ENCODE measurements at regions not wholly inside any gene's neighbourhood (a gene's known extent, or its start where the extent isn't known, plus 50 kb on each side); places are given as distances from the start of the nearest gene placed in this dataset.

DNA sequence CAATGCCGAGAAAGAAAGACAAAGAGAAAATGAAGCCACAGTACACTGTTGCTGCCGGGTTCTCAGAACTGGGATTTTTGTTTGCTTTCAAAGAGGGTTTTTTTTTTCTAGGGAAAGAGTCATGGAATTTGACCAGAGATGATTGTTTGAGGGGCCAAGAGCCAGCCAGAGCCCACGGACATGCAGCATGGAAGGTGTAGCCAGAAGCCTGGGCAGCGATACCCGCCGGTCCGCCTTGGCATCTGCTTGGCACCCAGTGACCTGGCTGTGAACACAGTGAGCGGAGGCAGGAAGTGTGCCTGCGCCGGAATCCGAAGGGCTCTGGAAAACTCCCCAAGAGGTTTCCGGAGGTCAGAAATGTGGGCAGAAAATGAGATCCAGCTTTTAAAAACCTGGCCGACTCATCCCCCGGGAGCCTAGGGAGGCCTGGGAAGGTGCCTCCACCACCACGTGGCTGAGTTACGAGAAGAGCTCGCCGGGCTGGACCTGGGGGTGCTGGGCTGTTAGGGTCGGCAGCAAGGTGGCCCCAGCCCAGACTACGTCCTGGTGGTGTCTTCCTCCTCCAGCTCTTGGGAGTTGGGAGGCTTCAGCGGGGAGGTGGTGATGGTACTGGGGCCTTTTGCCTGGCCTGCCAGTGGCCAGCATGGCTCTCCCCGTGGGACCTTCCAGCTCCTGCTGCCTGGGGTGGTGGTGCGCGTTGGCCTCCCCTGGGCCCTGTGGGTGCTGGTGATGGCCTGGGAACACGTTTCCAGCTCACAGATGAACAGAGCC, 61.6 kb upstream of the PPARA start:
- no peak for TF ChIP-seq CTCF (conservative IDR thresholded peaks at IDR 0.05; ENCODE audit: low read length)
- TF ChIP-seq EZH2phosphoT487 (IDR thresholded peaks at IDR 0.05; ENCODE audit: borderline replicate concordance) = no peak
